ENCODE measurements at regions not wholly inside any gene's neighbourhood (a gene's known extent, or its start where the extent isn't known, plus 50 kb on each side); places are given as distances from the start of the nearest gene placed in this dataset.

- no peak overlapping the region for H3K27ac ChIP-seq (ENCODE audit: extremely low read length, insufficient read depth, low read length)
- no peak for TF ChIP-seq ZNF780A (CRISPR knock-in tag; IDR thresholded peaks at IDR 0.05)
- no peak for TF ChIP-seq KDM2A (CRISPR knock-in tag; IDR thresholded peaks at IDR 0.05; ENCODE audit: borderline replicate concordance, low read depth)
- TF ChIP-seq CHD4 (IDR thresholded peaks at IDR 0.05; ENCODE audit: borderline replicate concordance, low read length): no peak
- TF ChIP-seq ZNF781 (CRISPR knock-in tag; IDR thresholded peaks at IDR 0.05; ENCODE audit: borderline replicate concordance, not compliant biosample characterization): no peak
- no peak for TF ChIP-seq SIX4 (CRISPR knock-in tag; IDR thresholded peaks at IDR 0.05)
- no peak for TF ChIP-seq ZNF513 (CRISPR knock-in tag; conservative IDR thresholded peaks at IDR 0.05)
- TF ChIP-seq ZNF660 (CRISPR knock-in tag; IDR thresholded peaks at IDR 0.05; ENCODE audit: borderline replicate concordance, low read depth): no peak
- TF ChIP-seq PRDM15 (CRISPR knock-in tag; IDR thresholded peaks at IDR 0.05): no peak
- TF ChIP-seq ZNF839 (CRISPR knock-in tag; IDR thresholded peaks at IDR 0.05; ENCODE audit: borderline replicate concordance): no peak
- TF ChIP-seq MYPOP (CRISPR knock-in tag; IDR thresholded peaks at IDR 0.05): no peak
- no peak for TF ChIP-seq ZNF788 (CRISPR knock-in tag; IDR thresholded peaks at IDR 0.05; ENCODE audit: borderline replicate concordance)
- TF ChIP-seq AKNA (CRISPR knock-in tag; IDR thresholded peaks at IDR 0.05; ENCODE audit: borderline replicate concordance): no peak
- no peak for TF ChIP-seq TAF1 (CRISPR knock-in tag; IDR thresholded peaks at IDR 0.05)
- no peaks in the 10 kb centered on the region for H4K20me1 ChIP-seq (ENCODE audit: insufficient read depth, low read length)
- intact Hi-C loops (cut with micrococcal nuclease; ENCODE audit: unreplicated experiment) (no loop called here), in situ Hi-C loops (cut with HindIII; ENCODE audit: extremely low pct_ligation_motif_present, low pct_unique_long_range_greater_than_20kb) (no loop called here)
- ChIA-PET POLR2A (no interaction called here), CTCF (ENCODE audit: low intra/inter-chr PET ratio, low total read pairs) (no interaction called here)
- peaks cover 56% of the 10 kb centered on the region for H3K9me3 ChIP-seq (ENCODE audit: low read length)
- no peak overlapping the region for H3K9ac ChIP-seq (ENCODE audit: insufficient read depth, low read depth, low read length)
- H2AFZ ChIP-seq (ENCODE audit: low read length): no peak overlapping the region
- DNase-seq (ENCODE audit: low spot score) (no peak), FAIRE-seq (no peak), ATAC-seq (no peak)
- no peaks in the 10 kb centered on the region for H3K79me2 ChIP-seq (ENCODE audit: insufficient read depth, low read length)
- no peak overlapping the region for H3K4me3 ChIP-seq (replicated peaks in 1 of 3; ENCODE audit: insufficient read depth in 1 of 3, low read depth in 2 of 3, low read length in 3 of 3)
- H3K27me3 ChIP-seq (ENCODE audit: control insufficient read depth in 1 of 2, insufficient read depth in 2 of 2, low read length in 2 of 2): no peaks in the 10 kb centered on the region
- H3K4me2 ChIP-seq (ENCODE audit: low read depth, low read length): no peak overlapping the region
- H3K4me1 ChIP-seq (ENCODE audit: insufficient read depth, low read length): no peaks in the 10 kb centered on the region
- WGBS (ENCODE audit: low lambda C conversion rate): 4% methylated on average over 6 of the region's 6 CpGs
- H3K36me3 ChIP-seq (replicated peaks in 1 of 2; ENCODE audit: control insufficient read depth in 1 of 2, insufficient read depth in 2 of 2, low read length in 2 of 2): no peaks in the 10 kb centered on the region
- no TSS peak for BruUV-seq (replicated peaks)
These were observed 156.5 kb downstream of the POM121L12 start for GRCh38 chr7:53191836-53192443.

Data from HepG2 (cell line).